ENCODE measurements at regions not wholly inside any gene's neighbourhood (a gene's known extent, or its start where the extent isn't known, plus 50 kb on each side); places are given as distances from the start of the nearest gene placed in this dataset.
"Not testable (repeated sequence)": the region's sequence is repeated elsewhere in the genome, so short reads cannot be mapped to it uniquely, and the experiment has no call there.

- not testable (repeated sequence) for H3K27me3 ChIP-seq (ENCODE audit: insufficient read depth, low read length); H3K79me2 ChIP-seq (ENCODE audit: control insufficient read depth, insufficient read depth, low read length, unreplicated experiment); H2AFZ ChIP-seq (ENCODE audit: low read length, unreplicated experiment); H3K27ac ChIP-seq (ENCODE audit: low read depth, low read length); H3K4me3 ChIP-seq (ENCODE audit: low read depth, low read length); H3K4me1 ChIP-seq (ENCODE audit: control insufficient read depth, insufficient read depth, low read length, unreplicated experiment); H3K36me3 ChIP-seq (ENCODE audit: insufficient read depth, low read length)
Measured at GRCh38 chr19:31537902-31538301, 188.7 kb upstream of the TSHZ3 start.

- no peak overlapping the region for H3K27ac ChIP-seq (ENCODE audit: low read depth, low read length)
- no peaks in the 10 kb centered on the region for H3K36me3 ChIP-seq (ENCODE audit: insufficient read depth, low read length)
- H3K79me2 ChIP-seq (ENCODE audit: control insufficient read depth, insufficient read depth, low read length, unreplicated experiment), result no peaks in the 10 kb centered on the region
- H3K4me1 ChIP-seq (ENCODE audit: control insufficient read depth, insufficient read depth, low read length, unreplicated experiment), result no peaks in the 10 kb centered on the region
- no peaks in the 10 kb centered on the region for H3K27me3 ChIP-seq (ENCODE audit: insufficient read depth, low read length)
- no peak overlapping the region for H3K4me3 ChIP-seq (ENCODE audit: low read depth, low read length)
- no peak overlapping the region for H2AFZ ChIP-seq (ENCODE audit: low read length, unreplicated experiment)
Measured at GRCh38 chr19:31538879-31539278, 189.6 kb upstream of the TSHZ3 start.

GRCh38 chr19:31539386-31539785, 190.2 kb upstream of the TSHZ3 start:
- no peaks in the 10 kb centered on the region for H3K27me3 ChIP-seq (ENCODE audit: insufficient read depth, low read length)
- no peaks in the 10 kb centered on the region for H3K4me1 ChIP-seq (ENCODE audit: control insufficient read depth, insufficient read depth, low read length, unreplicated experiment)
- H3K4me3 ChIP-seq (ENCODE audit: low read depth, low read length), result no peak overlapping the region
- no peak overlapping the region for H2AFZ ChIP-seq (ENCODE audit: low read length, unreplicated experiment)
- no peak overlapping the region for H3K27ac ChIP-seq (ENCODE audit: low read depth, low read length)
- no peaks in the 10 kb centered on the region for H3K79me2 ChIP-seq (ENCODE audit: control insufficient read depth, insufficient read depth, low read length, unreplicated experiment)
- no peaks in the 10 kb centered on the region for H3K36me3 ChIP-seq (ENCODE audit: insufficient read depth, low read length)

- no peak overlapping the region for H3K27ac ChIP-seq (ENCODE audit: low read depth, low read length)
- no peaks in the 10 kb centered on the region for H3K79me2 ChIP-seq (ENCODE audit: control insufficient read depth, insufficient read depth, low read length, unreplicated experiment)
- no peak overlapping the region for H3K4me3 ChIP-seq (ENCODE audit: low read depth, low read length)
- no peaks in the 10 kb centered on the region for H3K36me3 ChIP-seq (ENCODE audit: insufficient read depth, low read length)
- no peaks in the 10 kb centered on the region for H3K4me1 ChIP-seq (ENCODE audit: control insufficient read depth, insufficient read depth, low read length, unreplicated experiment)
- H3K27me3 ChIP-seq (ENCODE audit: insufficient read depth, low read length), result no peaks in the 10 kb centered on the region
- H2AFZ ChIP-seq (ENCODE audit: low read length, unreplicated experiment), result no peak overlapping the region
Measured at GRCh38 chr19:31541396-31541795, 192.2 kb upstream of the TSHZ3 start.

- Histone ChIP-seq H3K4me1 (ENCODE audit: control insufficient read depth, insufficient read depth, low read length, unreplicated experiment) (no peaks in the 10 kb centered on the region), H3K79me2 (ENCODE audit: control insufficient read depth, insufficient read depth, low read length, unreplicated experiment) (no peaks in the 10 kb centered on the region), H2AFZ (ENCODE audit: low read length, unreplicated experiment) (no peak overlapping the region), H3K36me3 (ENCODE audit: insufficient read depth, low read length) (no peaks in the 10 kb centered on the region), H3K4me3 (ENCODE audit: low read depth, low read length) (no peak overlapping the region), H3K27ac (ENCODE audit: low read depth, low read length) (no peak overlapping the region), H3K27me3 (ENCODE audit: insufficient read depth, low read length) (no peaks in the 10 kb centered on the region)
Measured at GRCh38 chr19:31543456-31543855, 194.2 kb upstream of the TSHZ3 start.

- H3K27ac ChIP-seq (ENCODE audit: low read depth, low read length), result no peak overlapping the region
- no peak overlapping the region for H2AFZ ChIP-seq (ENCODE audit: low read length, unreplicated experiment)
- H3K4me3 ChIP-seq (ENCODE audit: low read depth, low read length), result no peak overlapping the region
- no peaks in the 10 kb centered on the region for H3K4me1 ChIP-seq (ENCODE audit: control insufficient read depth, insufficient read depth, low read length, unreplicated experiment)
- H3K36me3 ChIP-seq (ENCODE audit: insufficient read depth, low read length), result no peaks in the 10 kb centered on the region
- H3K79me2 ChIP-seq (ENCODE audit: control insufficient read depth, insufficient read depth, low read length, unreplicated experiment), result no peaks in the 10 kb centered on the region
- H3K27me3 ChIP-seq (ENCODE audit: insufficient read depth, low read length), result no peaks in the 10 kb centered on the region
Measured at GRCh38 chr19:31545777-31546176, 196.5 kb upstream of the TSHZ3 start.

- Histone ChIP-seq H3K79me2 (ENCODE audit: control insufficient read depth, insufficient read depth, low read length, unreplicated experiment) (no peaks in the 10 kb centered on the region), H3K4me3 (ENCODE audit: low read depth, low read length) (no peak overlapping the region), H3K4me1 (ENCODE audit: control insufficient read depth, insufficient read depth, low read length, unreplicated experiment) (no peaks in the 10 kb centered on the region), H3K27me3 (ENCODE audit: insufficient read depth, low read length) (no peaks in the 10 kb centered on the region), H3K27ac (ENCODE audit: low read depth, low read length) (no peak overlapping the region), H3K36me3 (ENCODE audit: insufficient read depth, low read length) (no peaks in the 10 kb centered on the region), H2AFZ (ENCODE audit: low read length, unreplicated experiment) (no peak overlapping the region)
Measured at GRCh38 chr19:31546205-31546960, 197.1 kb upstream of the TSHZ3 start.

GRCh38 chr19:31548941-31549340, 199.7 kb upstream of the TSHZ3 start:
- no peak overlapping the region for H3K27ac ChIP-seq (ENCODE audit: low read depth, low read length)
- no peaks in the 10 kb centered on the region for H3K4me1 ChIP-seq (ENCODE audit: control insufficient read depth, insufficient read depth, low read length, unreplicated experiment)
- H3K27me3 ChIP-seq (ENCODE audit: insufficient read depth, low read length), result no peaks in the 10 kb centered on the region
- no peak overlapping the region for H3K4me3 ChIP-seq (ENCODE audit: low read depth, low read length)
- H3K79me2 ChIP-seq (ENCODE audit: control insufficient read depth, insufficient read depth, low read length, unreplicated experiment), result no peaks in the 10 kb centered on the region
- no peak overlapping the region for H2AFZ ChIP-seq (ENCODE audit: low read length, unreplicated experiment)
- no peaks in the 10 kb centered on the region for H3K36me3 ChIP-seq (ENCODE audit: insufficient read depth, low read length)

GRCh38 chr19:31553112-31553845, 204.0 kb upstream of the TSHZ3 start:
- no peak overlapping the region for H2AFZ ChIP-seq (ENCODE audit: low read length, unreplicated experiment)
- no peak overlapping the region for H3K27ac ChIP-seq (ENCODE audit: low read depth, low read length)
- H3K36me3 ChIP-seq (ENCODE audit: insufficient read depth, low read length), result no peaks in the 10 kb centered on the region
- no peaks in the 10 kb centered on the region for H3K4me1 ChIP-seq (ENCODE audit: control insufficient read depth, insufficient read depth, low read length, unreplicated experiment)
- no peaks in the 10 kb centered on the region for H3K27me3 ChIP-seq (ENCODE audit: insufficient read depth, low read length)
- no peaks in the 10 kb centered on the region for H3K79me2 ChIP-seq (ENCODE audit: control insufficient read depth, insufficient read depth, low read length, unreplicated experiment)
- H3K4me3 ChIP-seq (ENCODE audit: low read depth, low read length), result no peak overlapping the region

- H3K27me3 ChIP-seq (ENCODE audit: insufficient read depth, low read length), result no peaks in the 10 kb centered on the region
- no peaks in the 10 kb centered on the region for H3K36me3 ChIP-seq (ENCODE audit: insufficient read depth, low read length)
- H3K4me3 ChIP-seq (ENCODE audit: low read depth, low read length), result no peak overlapping the region
- H3K79me2 ChIP-seq (ENCODE audit: control insufficient read depth, insufficient read depth, low read length, unreplicated experiment), result no peaks in the 10 kb centered on the region
- H2AFZ ChIP-seq (ENCODE audit: low read length, unreplicated experiment), result no peak overlapping the region
- H3K27ac ChIP-seq (ENCODE audit: low read depth, low read length), result no peak overlapping the region
- H3K4me1 ChIP-seq (ENCODE audit: control insufficient read depth, insufficient read depth, low read length, unreplicated experiment), result no peaks in the 10 kb centered on the region
Measured at GRCh38 chr19:31553846-31554215, 204.6 kb upstream of the TSHZ3 start.

GRCh38 chr19:31554360-31554759, 205.1 kb upstream of the TSHZ3 start:
- Histone ChIP-seq H3K4me3 (ENCODE audit: low read depth, low read length) (no peak overlapping the region), H3K27me3 (ENCODE audit: insufficient read depth, low read length) (no peaks in the 10 kb centered on the region), H3K27ac (ENCODE audit: low read depth, low read length) (no peak overlapping the region), H2AFZ (ENCODE audit: low read length, unreplicated experiment) (no peak overlapping the region), H3K4me1 (ENCODE audit: control insufficient read depth, insufficient read depth, low read length, unreplicated experiment) (no peaks in the 10 kb centered on the region), H3K36me3 (ENCODE audit: insufficient read depth, low read length) (no peaks in the 10 kb centered on the region), H3K79me2 (ENCODE audit: control insufficient read depth, insufficient read depth, low read length, unreplicated experiment) (no peaks in the 10 kb centered on the region)

Data from ACC112 (cell line).